ENCODE measurements at regions not wholly inside any gene's neighbourhood (a gene's known extent, or its start where the extent isn't known, plus 50 kb on each side); places are given as distances from the start of the nearest gene placed in this dataset.

GRCh38 chr11:23364076-23364475 lies 503.8 kb upstream of the CCDC179 start:
- TF ChIP-seq CTCF (IDR thresholded peaks at IDR 0.05; ENCODE audit: low read depth, low read length, poor library complexity, severe bottlenecking) (no peak), EZH2phosphoT487 (IDR thresholded peaks at IDR 0.05; ENCODE audit: borderline replicate concordance, low read length) (no peak)

Data from DOHH2 (cell line).